ENCODE measurements at regions not wholly inside any gene's neighbourhood (a gene's known extent, or its start where the extent isn't known, plus 50 kb on each side); places are given as distances from the start of the nearest gene placed in this dataset.

GRCh38 chr12:11568762-11569478 lies 80.6 kb upstream of the ETV6 start:
- no peak for DNase-seq

- no peak for DNase-seq
These were observed 79.8 kb upstream of the ETV6 start for GRCh38 chr12:11569716-11570115.

GRCh38 chr12:11573880-11574279 lies 75.6 kb upstream of the ETV6 start:
- DNase-seq = no peak

GRCh38 chr12:11576104-11576503 lies 73.4 kb upstream of the ETV6 start:
- peak; percentile 2 to 21 for DNase-seq

GRCh38 chr12:11577658-11578260 lies 71.7 kb upstream of the ETV6 start:
- no peak for DNase-seq

- no peak for DNase-seq
These were observed 70.9 kb upstream of the ETV6 start for GRCh38 chr12:11578461-11578993.

- peak; percentile 20 to 32 for DNase-seq
These were observed 69.2 kb upstream of the ETV6 start for GRCh38 chr12:11580125-11580751.

GRCh38 chr12:11581179-11581755 lies 68.2 kb upstream of the ETV6 start:
- peak; percentile 48 to 55 for DNase-seq

GRCh38 chr12:11584221-11584855 lies 65.1 kb upstream of the ETV6 start:
- DNase-seq = no peak

- DNase-seq = no peak
These were observed 57.0 kb upstream of the ETV6 start for GRCh38 chr12:11592484-11592883.

GRCh38 chr12:11593013-11593412 lies 56.5 kb upstream of the ETV6 start:
- DNase-seq = no peak

- peak in 1 of 2 experiments; percentile 5 for DNase-seq
These were observed 54.4 kb upstream of the ETV6 start for GRCh38 chr12:11595080-11595479.

GRCh38 chr12:11596141-11596540 lies 53.3 kb upstream of the ETV6 start:
- DNase-seq = no peak

- no peak for DNase-seq
These were observed 50.6 kb upstream of the ETV6 start for GRCh38 chr12:11598900-11599299.

All from Kasumi-1 (cell line).